IPS DF 6.9 (cell line): ENCODE measurements at regions not wholly inside any gene's neighbourhood (a gene's known extent, or its start where the extent isn't known, plus 50 kb on each side); places are given as distances from the start of the nearest gene placed in this dataset.

Experiments used
- DNase-seq: peaks from one replicate; pipeline ENCODE4 v3.0.0-alpha.2; 2013; ENCODE audit warnings: low read depth, low spot score
- H3K27ac ChIP-seq: one replicate; pipeline ENCODE4 v1.5.1; 2013; ENCODE audit warnings: low read length, control low read depth
- H3K27me3 ChIP-seq: 2 replicates; pipeline ENCODE4 v1.6.1; 2013; ENCODE audit warnings: mild to moderate bottlenecking, low read length; ENCODE audit not compliant: control insufficient read depth, insufficient read depth
- H3K36me3 ChIP-seq: 2 replicates; pipeline ENCODE4 v1.6.1; 2013; ENCODE audit warnings: low read length; ENCODE audit not compliant: control insufficient read depth, insufficient read depth
- H3K4me1 ChIP-seq: 2 replicates; pipeline ENCODE4 v1.6.1; 2013; ENCODE audit warnings: low read length; ENCODE audit not compliant: control insufficient read depth, insufficient read depth
- H3K4me3 ChIP-seq: 2 replicates; pipeline ENCODE4 v1.5.1; 2013; ENCODE audit warnings: mild to moderate bottlenecking, low read length
- H3K9me3 ChIP-seq: 2 replicates; pipeline ENCODE4 v1.6.1; 2013; ENCODE audit warnings: low read length, inconsistent platforms; ENCODE audit not compliant: control insufficient read depth, insufficient read depth
- WGBS: extraction: QIAGEN DNeasy Blood & Tissue Kit; methylation state at CpG from one replicate; pipeline ENCODE4 v1.1.7; 2013; ENCODE audit warnings: mixed read lengths, missing lambda C conversion rate; ENCODE audit not compliant: insufficient read length, insufficient coverage; 5-methylcytosine and 5-hydroxymethylcytosine counted together

DNA sequence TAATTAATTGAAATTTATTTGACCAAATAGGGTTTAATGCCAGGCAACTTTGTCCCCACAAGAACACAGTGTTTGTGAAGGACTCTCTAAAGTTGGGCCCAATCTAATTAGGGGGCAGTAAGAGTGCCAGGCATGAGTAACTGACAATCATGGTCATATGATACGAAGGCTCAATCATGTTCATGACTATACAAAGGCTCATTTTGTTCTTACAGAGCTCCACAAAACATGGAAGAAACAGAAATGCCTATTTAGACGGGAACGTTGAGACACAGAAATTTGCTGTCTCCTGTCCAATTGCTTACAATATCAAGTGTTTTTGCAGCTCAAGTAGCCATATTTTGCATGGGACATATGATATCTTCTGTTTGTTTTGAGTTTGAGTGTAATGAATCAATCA lies 391.1 kb downstream of the SI start:
- Histone ChIP-seq H3K4me3 (no peak overlapping the region), H3K27me3 (no peaks in the 10 kb centered on the region), H3K27ac (no peak overlapping the region), H3K9me3 (no peaks in the 10 kb centered on the region), H3K4me1 (no peaks in the 10 kb centered on the region), H3K36me3 (no peaks in the 10 kb centered on the region)
- WGBS: no CpG with 5 or more reads among the region's 3 CpGs
- no peak for DNase-seq

DNA sequence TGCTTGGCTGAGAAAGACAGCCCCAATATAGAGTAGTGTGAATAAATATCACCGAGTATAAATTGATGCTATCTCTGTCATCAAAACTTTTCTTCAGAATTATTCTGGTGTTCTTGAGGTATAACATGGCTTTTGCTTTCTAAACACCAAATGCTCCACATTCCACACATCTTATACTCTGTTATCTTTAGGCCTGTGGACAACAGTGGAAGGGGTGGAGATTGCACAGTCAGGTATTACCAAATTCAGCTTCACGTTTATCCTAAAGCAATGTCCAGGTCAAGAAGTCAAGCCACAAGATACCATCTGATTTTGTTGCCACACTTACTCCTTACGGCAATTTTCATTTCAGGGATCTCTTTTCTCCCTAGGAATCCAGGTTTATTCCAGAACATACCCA lies 394.8 kb downstream of the SI start:
- no peaks in the 10 kb centered on the region for H3K36me3 ChIP-seq
- WGBS: no CpG with 5 or more reads among the region's 3 CpGs
- H3K9me3 ChIP-seq: no peaks in the 10 kb centered on the region
- no peaks in the 10 kb centered on the region for H3K4me1 ChIP-seq
- no peak overlapping the region for H3K27ac ChIP-seq
- no peaks in the 10 kb centered on the region for H3K27me3 ChIP-seq
- DNase-seq: no peak
- no peak overlapping the region for H3K4me3 ChIP-seq

DNA sequence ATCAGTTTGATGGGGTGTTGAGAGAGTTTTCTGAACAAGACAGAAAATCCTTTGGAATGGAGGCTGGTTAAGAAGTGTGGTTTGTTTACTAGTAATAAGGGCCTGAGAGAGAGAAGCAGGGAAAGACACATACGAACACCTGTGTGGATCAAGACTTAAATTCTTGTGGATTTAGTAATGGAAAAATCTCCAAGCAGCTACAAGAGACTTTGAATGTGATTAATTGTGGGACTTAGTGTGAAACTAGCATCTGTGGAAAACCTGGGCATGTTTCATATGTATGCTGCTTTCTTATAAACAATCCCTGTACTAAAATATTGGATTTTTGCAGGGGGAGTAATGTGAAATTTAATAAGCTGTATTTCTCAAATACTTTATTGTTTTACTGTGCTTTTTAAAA lies 399.1 kb downstream of the SI start:
- Histone ChIP-seq H3K9me3 (no peaks in the 10 kb centered on the region), H3K36me3 (no peaks in the 10 kb centered on the region), H3K27me3 (no peaks in the 10 kb centered on the region), H3K4me1 (no peaks in the 10 kb centered on the region), H3K4me3 (no peak overlapping the region), H3K27ac (no peak overlapping the region)
- no CpG with 5 or more reads among the region's 1 CpG for WGBS
- no peak for DNase-seq

GRCh38 chr3:164677317-164677716 lies 401.0 kb downstream of the SI start:
- Histone ChIP-seq H3K27ac (no peak overlapping the region), H3K4me3 (no peak overlapping the region), H3K4me1 (no peaks in the 10 kb centered on the region), H3K9me3 (no peaks in the 10 kb centered on the region), H3K27me3 (no peaks in the 10 kb centered on the region), H3K36me3 (no peaks in the 10 kb centered on the region)
- DNase-seq: no peak
- no CpG with 5 or more reads among the region's 4 CpGs for WGBS

- H3K36me3 ChIP-seq: no peaks in the 10 kb centered on the region
- no peak overlapping the region for H3K27ac ChIP-seq
- no CpG with 5 or more reads among the region's 2 CpGs for WGBS
- H3K4me1 ChIP-seq: no peaks in the 10 kb centered on the region
- no peak overlapping the region for H3K4me3 ChIP-seq
- DNase-seq: no peak
- H3K9me3 ChIP-seq: no peaks in the 10 kb centered on the region
- H3K27me3 ChIP-seq: no peaks in the 10 kb centered on the region
Observed at GRCh38 chr3:164673738-164674137, 404.6 kb downstream of the SI start.

- no CpG with 5 or more reads among the region's 1 CpG for WGBS
- no peak overlapping the region for H3K27ac ChIP-seq
- H3K36me3 ChIP-seq: no peaks in the 10 kb centered on the region
- no peaks in the 10 kb centered on the region for H3K27me3 ChIP-seq
- DNase-seq: no peak
- H3K4me3 ChIP-seq: no peak overlapping the region
- H3K4me1 ChIP-seq: no peaks in the 10 kb centered on the region
- no peaks in the 10 kb centered on the region for H3K9me3 ChIP-seq
Observed at GRCh38 chr3:164658125-164658524, 420.2 kb downstream of the SI start.

- WGBS: no CpG with 5 or more reads among the region's 3 CpGs
- Histone ChIP-seq H3K27me3 (no peaks in the 10 kb centered on the region), H3K4me3 (no peak overlapping the region), H3K4me1 (no peaks in the 10 kb centered on the region), H3K27ac (no peak overlapping the region), H3K9me3 (no peaks in the 10 kb centered on the region), H3K36me3 (no peaks in the 10 kb centered on the region)
- no peak for DNase-seq
Observed at GRCh38 chr3:164657631-164658030, 420.7 kb downstream of the SI start.

DNA sequence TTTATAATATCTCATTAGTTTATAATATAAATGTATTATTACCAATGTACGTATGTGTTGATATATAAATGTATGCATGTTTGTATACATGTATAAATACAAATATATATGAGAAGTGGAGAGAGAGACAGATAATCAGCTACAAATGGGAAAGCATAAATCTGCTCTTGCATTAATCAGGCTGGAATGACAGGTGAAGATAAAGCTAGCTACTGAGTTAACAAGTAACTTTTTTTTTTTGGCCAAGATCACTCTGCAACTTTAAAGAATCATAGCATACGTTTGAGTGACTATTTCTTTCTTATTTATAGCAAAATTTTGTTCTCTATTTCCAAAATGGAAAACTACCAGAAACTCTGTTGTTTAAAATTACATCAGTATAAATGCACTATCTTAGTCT lies 422.8 kb downstream of the SI start:
- no peaks in the 10 kb centered on the region for H3K9me3 ChIP-seq
- H3K4me3 ChIP-seq: no peak overlapping the region
- no peaks in the 10 kb centered on the region for H3K36me3 ChIP-seq
- DNase-seq: no peak
- H3K27ac ChIP-seq: no peak overlapping the region
- H3K27me3 ChIP-seq: no peaks in the 10 kb centered on the region
- H3K4me1 ChIP-seq: no peaks in the 10 kb centered on the region
- WGBS: no CpG with 5 or more reads among the region's 2 CpGs

GRCh38 chr3:164641071-164641470 lies 437.2 kb downstream of the SI start:
- no peaks in the 10 kb centered on the region for H3K27me3 ChIP-seq
- H3K4me3 ChIP-seq: no peak overlapping the region
- H3K36me3 ChIP-seq: no peaks in the 10 kb centered on the region
- no peaks in the 10 kb centered on the region for H3K9me3 ChIP-seq
- no peak for DNase-seq
- WGBS: no CpG with 5 or more reads among the region's 4 CpGs
- H3K27ac ChIP-seq: no peak overlapping the region
- H3K4me1 ChIP-seq: no peaks in the 10 kb centered on the region

GRCh38 chr3:164640591-164640990 lies 437.7 kb downstream of the SI start:
- DNase-seq: no peak
- H3K27ac ChIP-seq: no peak overlapping the region
- H3K4me1 ChIP-seq: no peaks in the 10 kb centered on the region
- no peaks in the 10 kb centered on the region for H3K27me3 ChIP-seq
- no peak overlapping the region for H3K4me3 ChIP-seq
- H3K36me3 ChIP-seq: no peaks in the 10 kb centered on the region
- no peaks in the 10 kb centered on the region for H3K9me3 ChIP-seq

- H3K4me3 ChIP-seq: no peak overlapping the region
- H3K36me3 ChIP-seq: no peaks in the 10 kb centered on the region
- no peak for DNase-seq
- H3K9me3 ChIP-seq: no peaks in the 10 kb centered on the region
- H3K27me3 ChIP-seq: no peaks in the 10 kb centered on the region
- no CpG with 5 or more reads among the region's 1 CpG for WGBS
- no peak overlapping the region for H3K27ac ChIP-seq
- no peaks in the 10 kb centered on the region for H3K4me1 ChIP-seq
Observed at GRCh38 chr3:164620956-164621355, 457.3 kb downstream of the SI start.
